ENCODE measurements at regions not wholly inside any gene's neighbourhood (a gene's known extent, or its start where the extent isn't known, plus 50 kb on each side); places are given as distances from the start of the nearest gene placed in this dataset.

DNA sequence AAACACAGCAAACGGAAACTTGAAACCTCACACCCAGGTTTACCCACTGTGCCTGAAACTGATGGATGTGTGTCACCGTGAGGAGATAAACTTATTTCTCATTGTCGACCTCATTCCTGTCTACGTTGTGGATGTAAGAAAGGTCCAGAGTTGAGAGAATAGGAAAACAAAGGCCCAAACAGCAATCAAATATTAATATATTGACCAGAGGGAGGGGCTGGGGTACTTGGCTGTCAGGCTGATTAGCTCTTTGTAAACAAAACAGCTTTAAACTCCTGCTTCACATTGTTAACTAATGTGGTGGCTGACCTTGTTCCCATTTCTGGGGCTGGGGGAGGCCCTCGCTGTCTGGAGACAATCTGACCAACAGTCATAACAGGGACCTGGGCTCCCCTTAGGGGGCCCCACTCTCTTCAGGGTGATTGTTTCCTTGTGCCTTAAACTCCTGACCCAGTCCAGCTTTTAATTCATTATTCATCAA, 937.6 kb downstream of the MCTP2 start:
- H3K79me2 ChIP-seq (ENCODE audit: control insufficient read depth, insufficient read depth, low read length) = no peaks in the 10 kb centered on the region
- no peaks in the 10 kb centered on the region for H3K4me1 ChIP-seq (ENCODE audit: control insufficient read depth, extremely low read depth, insufficient read depth, low read length)
- H3K9me1 ChIP-seq (ENCODE audit: control insufficient read depth, extremely low read depth, insufficient read depth, low read length) = no peaks in the 10 kb centered on the region
- H3K27me3 ChIP-seq (ENCODE audit: control insufficient read depth, extremely low read depth, insufficient read depth, low read length) = no peaks in the 10 kb centered on the region
- TF ChIP-seq, protein P1, sequence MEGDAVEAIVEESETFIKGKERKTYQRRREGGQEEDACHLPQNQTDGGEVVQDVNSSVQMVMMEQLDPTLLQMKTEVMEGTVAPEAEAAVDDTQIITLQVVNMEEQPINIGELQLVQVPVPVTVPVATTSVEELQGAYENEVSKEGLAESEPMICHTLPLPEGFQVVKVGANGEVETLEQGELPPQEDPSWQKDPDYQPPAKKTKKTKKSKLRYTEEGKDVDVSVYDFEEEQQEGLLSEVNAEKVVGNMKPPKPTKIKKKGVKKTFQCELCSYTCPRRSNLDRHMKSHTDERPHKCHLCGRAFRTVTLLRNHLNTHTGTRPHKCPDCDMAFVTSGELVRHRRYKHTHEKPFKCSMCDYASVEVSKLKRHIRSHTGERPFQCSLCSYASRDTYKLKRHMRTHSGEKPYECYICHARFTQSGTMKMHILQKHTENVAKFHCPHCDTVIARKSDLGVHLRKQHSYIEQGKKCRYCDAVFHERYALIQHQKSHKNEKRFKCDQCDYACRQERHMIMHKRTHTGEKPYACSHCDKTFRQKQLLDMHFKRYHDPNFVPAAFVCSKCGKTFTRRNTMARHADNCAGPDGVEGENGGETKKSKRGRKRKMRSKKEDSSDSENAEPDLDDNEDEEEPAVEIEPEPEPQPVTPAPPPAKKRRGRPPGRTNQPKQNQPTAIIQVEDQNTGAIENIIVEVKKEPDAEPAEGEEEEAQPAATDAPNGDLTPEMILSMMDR (optimal IDR thresholded peaks at IDR 0.05 in 1 of 3, IDR thresholded peaks at IDR 0.05 in 1 of 3, conservative IDR thresholded peaks at IDR 0.05 in 1 of 3; ENCODE audit: extremely low read depth in 1 of 3, insufficient read depth in 2 of 3, low read length in 3 of 3) = no peak
- no peak for TF ChIP-seq EZH2 (IDR thresholded peaks at IDR 0.05; ENCODE audit: low read length)
- H4K20me1 ChIP-seq (ENCODE audit: control insufficient read depth, extremely low read depth, insufficient read depth, low read length) = no peaks in the 10 kb centered on the region
- DNase-seq (ENCODE audit: low read depth, low spot score) (no peak), FAIRE-seq (no peak)
- no peaks in the 10 kb centered on the region for H3K9me3 ChIP-seq (ENCODE audit: control insufficient read depth, low read depth, low read length)
- dilution Hi-C loops (cut with MboI; ENCODE audit: extremely low pct_ligation_motif_present, low sequenced_read_pairs) = no loop called here
- no peak overlapping the region for H2AFZ ChIP-seq (ENCODE audit: control insufficient read depth, low read length)
- no peak overlapping the region for H3K27ac ChIP-seq (ENCODE audit: control insufficient read depth, insufficient read depth, low read length)
- H3K4me3 ChIP-seq (ENCODE audit: control insufficient read depth in 2 of 3, extremely low read depth in 1 of 3, insufficient read depth in 2 of 3, low read depth in 1 of 3, low read length in 3 of 3) = no peak overlapping the region
- no peak overlapping the region for H3K4me2 ChIP-seq (ENCODE audit: control insufficient read depth, extremely low read depth, insufficient read depth, low read depth, low read length)
- H3K9ac ChIP-seq (ENCODE audit: control insufficient read depth, extremely low read depth, insufficient read depth, low read length) = no peak overlapping the region
- H3K36me3 ChIP-seq (ENCODE audit: control insufficient read depth in 2 of 2, extremely low read depth in 1 of 2, insufficient read depth in 2 of 2, low read length in 2 of 2) = no peaks in the 10 kb centered on the region

DNA sequence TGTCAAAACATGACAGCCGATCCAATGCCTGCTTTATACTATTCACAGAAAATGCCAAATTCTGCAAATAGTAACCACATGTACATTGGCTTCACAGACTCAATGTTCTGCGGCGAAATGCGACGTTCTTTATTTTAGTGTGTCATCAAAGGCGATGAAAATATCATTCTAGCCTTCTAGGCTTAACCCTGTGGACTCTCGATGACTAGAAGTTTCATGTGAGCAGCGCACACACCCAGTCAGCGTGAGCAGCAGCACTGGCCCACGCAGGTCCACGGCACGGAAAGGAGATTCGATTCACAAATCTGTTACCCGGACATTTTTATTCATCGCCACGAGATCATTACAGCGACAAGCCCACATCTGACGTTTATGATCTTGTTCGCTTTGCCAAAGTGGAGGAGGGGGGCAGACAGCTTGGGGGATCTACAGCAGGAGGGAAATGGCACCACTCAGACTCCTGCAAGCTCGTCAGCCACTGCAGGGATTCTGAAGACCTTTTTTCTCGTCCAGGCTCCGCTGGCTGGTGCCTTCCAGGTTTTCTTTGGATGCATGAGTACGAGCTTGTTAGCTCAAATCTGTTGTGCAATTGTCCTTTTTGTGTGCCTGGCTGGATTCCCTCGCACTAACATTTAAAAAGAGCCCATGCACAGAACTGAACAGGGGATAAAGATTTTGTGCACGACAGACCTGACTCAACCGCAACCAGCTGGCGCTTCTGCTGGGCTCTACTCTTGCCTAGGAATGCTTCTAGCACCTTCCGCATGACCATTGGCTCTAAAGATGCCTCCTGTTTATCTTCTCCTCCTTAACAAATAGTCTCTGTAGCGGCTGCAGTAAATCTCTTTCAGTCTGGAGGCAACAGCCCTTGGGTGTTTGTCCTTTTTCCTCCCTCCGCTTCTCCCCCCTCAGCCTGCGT, 938.4 kb downstream of the MCTP2 start:
- dilution Hi-C loops (cut with MboI; ENCODE audit: extremely low pct_ligation_motif_present, low sequenced_read_pairs) = no loop called here
- no peak for DNase-seq (ENCODE audit: low read depth, low spot score)
- no peaks in the 10 kb centered on the region for H3K36me3 ChIP-seq (ENCODE audit: control insufficient read depth in 2 of 2, extremely low read depth in 1 of 2, insufficient read depth in 2 of 2, low read length in 2 of 2)
- no peak overlapping the region for H3K27ac ChIP-seq (ENCODE audit: control insufficient read depth, insufficient read depth, low read length)
- TF ChIP-seq, protein P1 (optimal IDR thresholded peaks at IDR 0.05 in 1 of 3, IDR thresholded peaks at IDR 0.05 in 1 of 3, conservative IDR thresholded peaks at IDR 0.05 in 1 of 3; ENCODE audit: extremely low read depth in 1 of 3, insufficient read depth in 2 of 3, low read length in 3 of 3) = no peak
- TF ChIP-seq EZH2 (IDR thresholded peaks at IDR 0.05; ENCODE audit: low read length) = no peak
- no peak overlapping the region for H3K4me3 ChIP-seq (ENCODE audit: control insufficient read depth in 2 of 3, extremely low read depth in 1 of 3, insufficient read depth in 2 of 3, low read depth in 1 of 3, low read length in 3 of 3)
- no peaks in the 10 kb centered on the region for H3K79me2 ChIP-seq (ENCODE audit: control insufficient read depth, insufficient read depth, low read length)
- H2AFZ ChIP-seq (ENCODE audit: control insufficient read depth, low read length) = no peak overlapping the region
- no peaks in the 10 kb centered on the region for H3K9me3 ChIP-seq (ENCODE audit: control insufficient read depth, low read depth, low read length)
- no peaks in the 10 kb centered on the region for H3K4me1 ChIP-seq (ENCODE audit: control insufficient read depth, extremely low read depth, insufficient read depth, low read length)
- H3K4me2 ChIP-seq (ENCODE audit: control insufficient read depth, extremely low read depth, insufficient read depth, low read depth, low read length) = no peak overlapping the region
- no peak overlapping the region for H3K9ac ChIP-seq (ENCODE audit: control insufficient read depth, extremely low read depth, insufficient read depth, low read length)
- H4K20me1 ChIP-seq (ENCODE audit: control insufficient read depth, extremely low read depth, insufficient read depth, low read length) = no peaks in the 10 kb centered on the region
- no peak for FAIRE-seq
- no peaks in the 10 kb centered on the region for H3K9me1 ChIP-seq (ENCODE audit: control insufficient read depth, extremely low read depth, insufficient read depth, low read length)
- H3K27me3 ChIP-seq (ENCODE audit: control insufficient read depth, extremely low read depth, insufficient read depth, low read length) = no peaks in the 10 kb centered on the region

All from keratinocyte (primary cell).